ENCODE measurements at regions not wholly inside any gene's neighbourhood (a gene's known extent, or its start where the extent isn't known, plus 50 kb on each side); places are given as distances from the start of the nearest gene placed in this dataset.

DNA sequence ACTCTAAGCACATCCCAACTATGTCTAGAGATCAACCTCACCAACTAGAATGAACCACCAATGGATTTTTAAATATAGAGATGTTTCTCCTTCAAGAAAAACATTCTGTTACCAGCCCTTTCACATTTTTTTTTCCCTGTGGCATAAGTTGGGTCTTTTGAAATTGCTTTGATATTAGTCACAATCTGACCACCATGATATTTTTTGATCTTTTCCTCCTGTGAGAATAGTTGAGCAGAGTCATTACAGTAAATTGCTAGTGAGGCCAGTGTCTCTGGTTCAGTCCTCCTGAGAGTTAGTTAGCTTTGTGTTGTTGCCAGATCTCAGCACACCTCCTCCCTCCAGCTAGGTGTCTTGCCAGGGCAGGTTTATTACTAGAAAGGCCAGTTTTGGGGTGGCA, 79.7 kb upstream of the MYLIP start:
- TF ChIP-seq, protein P1, sequence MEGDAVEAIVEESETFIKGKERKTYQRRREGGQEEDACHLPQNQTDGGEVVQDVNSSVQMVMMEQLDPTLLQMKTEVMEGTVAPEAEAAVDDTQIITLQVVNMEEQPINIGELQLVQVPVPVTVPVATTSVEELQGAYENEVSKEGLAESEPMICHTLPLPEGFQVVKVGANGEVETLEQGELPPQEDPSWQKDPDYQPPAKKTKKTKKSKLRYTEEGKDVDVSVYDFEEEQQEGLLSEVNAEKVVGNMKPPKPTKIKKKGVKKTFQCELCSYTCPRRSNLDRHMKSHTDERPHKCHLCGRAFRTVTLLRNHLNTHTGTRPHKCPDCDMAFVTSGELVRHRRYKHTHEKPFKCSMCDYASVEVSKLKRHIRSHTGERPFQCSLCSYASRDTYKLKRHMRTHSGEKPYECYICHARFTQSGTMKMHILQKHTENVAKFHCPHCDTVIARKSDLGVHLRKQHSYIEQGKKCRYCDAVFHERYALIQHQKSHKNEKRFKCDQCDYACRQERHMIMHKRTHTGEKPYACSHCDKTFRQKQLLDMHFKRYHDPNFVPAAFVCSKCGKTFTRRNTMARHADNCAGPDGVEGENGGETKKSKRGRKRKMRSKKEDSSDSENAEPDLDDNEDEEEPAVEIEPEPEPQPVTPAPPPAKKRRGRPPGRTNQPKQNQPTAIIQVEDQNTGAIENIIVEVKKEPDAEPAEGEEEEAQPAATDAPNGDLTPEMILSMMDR (IDR thresholded peaks at IDR 0.05; ENCODE audit: borderline replicate concordance, insufficient read depth, low read depth, low read length) = no peak
- H3K4me3 ChIP-seq (ENCODE audit: low read depth, low read length) = no peak overlapping the region

DNA sequence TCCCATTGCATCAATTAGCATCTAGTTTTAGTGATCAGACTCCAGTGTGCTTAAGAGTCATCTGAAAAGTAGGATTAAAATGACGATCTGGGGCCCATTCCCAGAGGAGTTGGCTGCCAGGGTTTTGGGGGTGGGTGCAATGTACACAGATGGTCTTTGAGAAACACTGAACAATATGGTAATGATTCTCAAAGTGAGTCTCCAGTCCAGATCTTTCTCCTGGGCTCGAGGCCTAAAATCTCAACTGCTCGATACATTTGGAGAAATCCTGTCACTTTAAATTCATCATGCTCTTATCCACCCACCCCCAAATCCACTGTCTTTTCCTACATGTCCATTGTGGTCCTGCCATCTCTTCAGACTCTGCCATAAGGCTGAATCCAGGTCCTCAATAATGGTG, 80.7 kb upstream of the MYLIP start:
- TF ChIP-seq, protein P1 (IDR thresholded peaks at IDR 0.05; ENCODE audit: borderline replicate concordance, insufficient read depth, low read depth, low read length) = no peak

DNA sequence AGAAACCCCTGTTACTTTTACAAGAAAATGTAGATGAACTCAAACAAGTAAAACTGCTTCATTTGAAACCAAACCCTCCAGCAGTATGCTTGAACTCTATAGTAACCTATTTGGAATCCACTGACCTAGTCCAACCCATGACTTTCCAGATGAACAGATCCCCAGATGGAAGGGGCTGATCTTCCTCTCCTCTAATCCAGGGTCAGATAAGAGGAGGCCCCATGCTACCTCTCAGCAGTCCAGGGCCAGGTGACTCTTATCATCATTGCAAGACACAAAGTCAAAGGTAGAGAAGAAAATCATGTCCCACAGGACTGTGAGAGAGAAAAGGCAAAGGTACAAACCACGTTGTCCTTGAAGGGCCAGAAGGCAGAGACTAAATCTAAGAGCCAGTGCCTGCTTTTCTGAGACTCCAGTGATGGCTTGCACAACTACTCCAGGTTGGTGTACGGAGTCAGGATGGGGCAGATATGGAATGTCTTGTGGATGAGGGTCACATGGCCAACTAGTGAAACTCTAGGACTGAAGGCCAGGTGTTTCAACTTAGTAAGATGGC, 81.4 kb upstream of the MYLIP start:
- TF ChIP-seq, protein P1 (IDR thresholded peaks at IDR 0.05; ENCODE audit: borderline replicate concordance, insufficient read depth, low read depth, low read length) = no peak

More for the DNA sequence above, 80.7 kb upstream of the MYLIP start:
- H3K4me3 ChIP-seq (ENCODE audit: low read depth, low read length) = no peak overlapping the region

DNA sequence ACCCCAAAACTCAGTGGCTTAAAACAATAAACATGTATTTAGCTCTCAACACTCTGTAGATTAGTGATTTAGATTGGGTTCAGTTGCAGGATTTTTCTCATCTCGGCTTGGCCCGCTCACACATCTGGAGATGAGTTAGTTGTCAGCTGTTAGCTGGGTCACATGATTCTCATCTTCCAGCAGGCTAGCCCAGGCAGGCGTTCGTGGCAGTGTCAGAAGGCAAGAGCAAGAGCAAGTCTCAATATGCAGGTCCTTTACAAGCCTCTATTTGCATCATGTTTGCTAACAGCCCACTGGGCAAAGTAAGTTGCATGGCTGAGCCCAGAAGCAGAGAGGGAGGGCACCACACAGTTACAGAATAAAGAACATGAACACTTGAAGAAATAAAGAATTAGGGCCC, 83.6 kb upstream of the MYLIP start:
- TF ChIP-seq, protein P1 (IDR thresholded peaks at IDR 0.05; ENCODE audit: borderline replicate concordance, insufficient read depth, low read depth, low read length) = no peak
- H3K4me3 ChIP-seq (ENCODE audit: low read depth, low read length) = no peak overlapping the region

More for the DNA sequence above, 81.4 kb upstream of the MYLIP start:
- no peak overlapping the region for H3K4me3 ChIP-seq (ENCODE audit: low read depth, low read length)

DNA sequence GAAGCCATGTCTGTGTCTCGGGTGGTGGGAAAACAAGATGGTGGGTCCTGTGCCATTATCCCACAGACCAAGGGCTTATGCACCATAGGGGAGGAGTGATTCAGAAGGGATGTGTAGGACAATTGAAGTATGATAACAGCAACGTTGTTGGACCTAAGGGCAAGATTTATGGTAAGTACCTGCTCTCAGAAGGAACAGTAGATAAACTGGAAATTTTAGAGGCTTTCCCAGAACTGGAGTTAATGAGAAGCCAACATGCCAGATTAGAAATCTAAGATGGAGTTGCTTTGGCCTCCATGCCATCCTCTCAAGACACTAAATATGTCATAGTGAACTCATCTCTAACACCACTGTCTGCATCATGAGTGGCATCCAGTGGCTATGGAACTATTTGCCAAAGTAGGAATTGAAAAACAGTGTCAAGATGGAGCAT, 84.7 kb upstream of the MYLIP start:
- H3K4me3 ChIP-seq (ENCODE audit: low read depth, low read length) = no peak overlapping the region
- TF ChIP-seq, protein P1 (IDR thresholded peaks at IDR 0.05; ENCODE audit: borderline replicate concordance, insufficient read depth, low read depth, low read length) = no peak

DNA sequence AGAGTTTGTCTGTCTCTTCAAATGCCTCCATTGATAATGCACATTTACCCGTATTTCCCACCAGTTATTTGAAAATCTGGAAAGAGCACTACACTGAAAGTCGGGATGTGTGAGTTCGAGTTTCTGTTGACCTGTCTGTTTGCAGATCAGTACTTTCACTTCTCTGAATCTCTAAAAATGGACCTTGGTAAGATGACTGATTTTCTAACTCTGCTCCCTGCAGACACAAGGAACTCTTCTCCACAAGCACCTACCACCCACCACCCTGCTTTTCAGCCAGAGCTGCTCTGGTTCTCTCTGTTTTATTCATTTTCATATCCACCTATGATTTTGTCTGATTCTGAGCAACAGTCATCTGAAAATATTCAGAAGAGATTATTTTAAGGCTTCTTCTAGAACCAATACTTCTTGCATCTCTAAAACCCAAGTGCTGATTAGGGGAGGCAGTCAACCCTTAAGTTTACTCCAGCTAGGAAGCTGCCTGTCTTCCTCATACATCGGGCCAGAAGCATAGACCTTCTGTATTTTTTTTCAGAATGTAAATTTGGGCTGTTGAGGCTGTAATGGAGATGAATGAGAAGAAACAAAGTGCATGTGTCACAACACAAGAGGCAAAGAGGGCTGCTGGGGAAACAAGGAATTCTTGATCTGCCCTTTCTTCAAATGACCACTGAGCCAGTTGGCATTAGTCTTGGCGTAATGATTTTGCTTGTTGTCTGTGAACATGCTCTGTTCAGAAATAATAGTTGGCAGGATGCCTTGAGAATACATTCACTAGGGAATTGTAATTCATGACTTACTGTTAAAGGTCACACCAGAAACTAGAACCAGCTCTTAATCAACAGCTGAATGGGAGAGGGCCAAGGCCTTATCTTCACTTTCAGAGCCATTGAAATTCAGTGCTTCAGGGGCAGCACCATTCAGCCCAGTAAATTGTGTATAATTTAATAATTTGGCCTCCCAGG, 85.4 kb upstream of the MYLIP start:
- TF ChIP-seq, protein P1 (IDR thresholded peaks at IDR 0.05; ENCODE audit: borderline replicate concordance, insufficient read depth, low read depth, low read length) = no peak
- no peak overlapping the region for H3K4me3 ChIP-seq (ENCODE audit: low read depth, low read length)

All from GM12875 (cell line).